ENCODE measurements at regions not wholly inside any gene's neighbourhood (a gene's known extent, or its start where the extent isn't known, plus 50 kb on each side); places are given as distances from the start of the nearest gene placed in this dataset.

DNA sequence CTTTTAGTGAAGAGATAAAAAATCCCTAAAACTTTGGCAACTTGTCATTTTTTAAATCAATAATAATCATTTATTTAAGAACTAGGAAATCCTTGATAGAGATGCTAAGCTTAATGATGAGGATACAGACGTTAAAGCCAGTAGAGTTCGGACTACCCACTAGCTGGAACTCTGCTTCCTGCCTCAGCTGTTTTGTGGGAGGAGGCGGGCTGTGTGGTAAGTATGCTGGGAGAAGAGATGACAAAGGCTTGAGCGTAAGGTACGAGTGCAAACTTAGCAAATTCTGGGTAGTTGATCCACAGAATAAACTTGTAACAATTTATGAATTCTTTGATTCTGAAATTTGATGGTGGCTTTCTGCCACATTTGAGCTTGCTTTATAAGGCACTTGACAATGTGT, 111.2 kb upstream of the NANOGP8 start (continued):
- TF ChIP-seq, protein P1, sequence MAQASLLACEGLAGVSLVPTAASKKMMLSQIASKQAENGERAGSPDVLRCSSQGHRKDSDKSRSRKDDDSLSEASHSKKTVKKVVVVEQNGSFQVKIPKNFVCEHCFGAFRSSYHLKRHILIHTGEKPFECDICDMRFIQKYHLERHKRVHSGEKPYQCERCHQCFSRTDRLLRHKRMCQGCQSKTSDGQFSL (CRISPR knock-in tag; IDR thresholded peaks at IDR 0.05): no peak
- TF ChIP-seq, protein P1 (tag; IDR thresholded peaks at IDR 0.05): no peak
- TF ChIP-seq HNRNPK (IDR thresholded peaks at IDR 0.05; ENCODE audit: low read depth, low read length, poor library complexity, severe bottlenecking) (no peak), CREB3L1 (IDR thresholded peaks at IDR 0.05; ENCODE audit: borderline replicate concordance, low read depth) (no peak), RB1 (IDR thresholded peaks at IDR 0.05; ENCODE audit: low read depth) (no peak)
- TF ChIP-seq, protein P2, sequence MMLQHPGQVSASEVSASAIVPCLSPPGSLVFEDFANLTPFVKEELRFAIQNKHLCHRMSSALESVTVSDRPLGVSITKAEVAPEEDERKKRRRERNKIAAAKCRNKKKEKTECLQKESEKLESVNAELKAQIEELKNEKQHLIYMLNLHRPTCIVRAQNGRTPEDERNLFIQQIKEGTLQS (IDR thresholded peaks at IDR 0.05): no peak
- TF ChIP-seq, protein P2 (CRISPR knock-in tag; conservative IDR thresholded peaks at IDR 0.05): no peak

- Histone ChIP-seq H3K9me3 (replicated peaks; ENCODE audit: control insufficient read depth, insufficient read depth, low read depth, low read length) (peaks cover 12% of the 10 kb centered on the region), H2AFZ (ENCODE audit: low read depth, low read length) (no peak overlapping the region), H3K9me1 (ENCODE audit: control insufficient read depth, insufficient read depth, low read length) (no peaks in the 10 kb centered on the region), H3K27ac (ENCODE audit: extremely low read depth, low read depth, low read length) (no peak overlapping the region), H3K4me3 (no peak overlapping the region), H4K20me1 (replicated peaks; ENCODE audit: control insufficient read depth, insufficient read depth, low read length) (no peaks in the 10 kb centered on the region), H3K27me3 (ENCODE audit: control insufficient read depth in 2 of 2, insufficient read depth in 2 of 2, low read length in 2 of 2) (no peaks in the 10 kb centered on the region), H3K9ac (ENCODE audit: insufficient read depth in 1 of 2, low read depth in 2 of 2, low read length in 2 of 2) (no peak overlapping the region), H3K36me3 (ENCODE audit: control insufficient read depth, insufficient read depth, low read length) (no peaks in the 10 kb centered on the region), H3K4me1 (replicated peaks in 1 of 2; ENCODE audit: control insufficient read depth in 2 of 2, insufficient read depth in 2 of 2, low read length in 2 of 2) (no peaks in the 10 kb centered on the region), H3K79me2 (ENCODE audit: control insufficient read depth, insufficient read depth, low read length) (no peaks in the 10 kb centered on the region), H3K4me2 (ENCODE audit: insufficient read depth, low read length) (no peak overlapping the region)
- no peak for DNase-seq (ENCODE audit: extremely low read depth in 1 of 4, low spot score in 3 of 4)
- POLR2A ChIA-PET: no interaction called here
- no peak for ATAC-seq
- CTCF ChIA-PET (ENCODE audit: low intra/inter-chr PET ratio): no interaction called here
- intact Hi-C loops (cut with micrococcal nuclease) (no loop called here), in situ Hi-C loops (cut with MboI) (no loop called here)
- 71% methylated on average over 3 of the region's 3 CpGs for WGBS (ENCODE audit: insufficient coverage, low coverage, missing lambda C conversion rate)
- FAIRE-seq: no peak
- BruUV-seq (replicated peaks): no TSS peak
- TF ChIP-seq, protein P3, sequence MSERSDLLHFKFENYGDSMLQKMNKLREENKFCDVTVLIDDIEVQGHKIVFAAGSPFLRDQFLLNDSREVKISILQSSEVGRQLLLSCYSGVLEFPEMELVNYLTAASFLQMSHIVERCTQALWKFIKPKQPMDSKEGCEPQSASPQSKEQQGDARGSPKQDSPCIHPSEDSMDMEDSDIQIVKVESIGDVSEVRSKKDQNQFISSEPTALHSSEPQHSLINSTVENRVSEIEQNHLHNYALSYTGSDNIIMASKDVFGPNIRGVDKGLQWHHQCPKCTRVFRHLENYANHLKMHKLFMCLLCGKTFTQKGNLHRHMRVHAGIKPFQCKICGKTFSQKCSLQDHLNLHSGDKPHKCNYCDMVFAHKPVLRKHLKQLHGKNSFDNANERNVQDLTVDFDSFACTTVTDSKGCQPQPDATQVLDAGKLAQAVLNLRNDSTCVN (CRISPR knock-in tag; IDR thresholded peaks at IDR 0.05): no peak
- TF ChIP-seq HMGN3 (IDR thresholded peaks at IDR 0.05; ENCODE audit: borderline replicate concordance, extremely low read depth, insufficient read length, low read depth, low read length) (no peak), ZNF583 (CRISPR knock-in tag; IDR thresholded peaks at IDR 0.05) (no peak), MAFK (IDR thresholded peaks at IDR 0.05; ENCODE audit: low read length) (no peak), TRIM24 (IDR thresholded peaks at IDR 0.05) (no peak), SMAD1 (IDR thresholded peaks at IDR 0.05; ENCODE audit: low read depth, low read length, partially characterized antibody) (no peak), WHSC1 (IDR thresholded peaks at IDR 0.05; ENCODE audit: low read length) (no peak), MNT (conservative IDR thresholded peaks at IDR 0.05) (no peak), IRF1 (CRISPR knock-in tag; IDR thresholded peaks at IDR 0.05; ENCODE audit: borderline replicate concordance) (no peak)
These were observed 110.6 kb upstream of the NANOGP8 start for GRCh38 chr15:35195649-35196048.
